ENCODE measurements at regions not wholly inside any gene's neighbourhood (a gene's known extent, or its start where the extent isn't known, plus 50 kb on each side); places are given as distances from the start of the nearest gene placed in this dataset.

DNA sequence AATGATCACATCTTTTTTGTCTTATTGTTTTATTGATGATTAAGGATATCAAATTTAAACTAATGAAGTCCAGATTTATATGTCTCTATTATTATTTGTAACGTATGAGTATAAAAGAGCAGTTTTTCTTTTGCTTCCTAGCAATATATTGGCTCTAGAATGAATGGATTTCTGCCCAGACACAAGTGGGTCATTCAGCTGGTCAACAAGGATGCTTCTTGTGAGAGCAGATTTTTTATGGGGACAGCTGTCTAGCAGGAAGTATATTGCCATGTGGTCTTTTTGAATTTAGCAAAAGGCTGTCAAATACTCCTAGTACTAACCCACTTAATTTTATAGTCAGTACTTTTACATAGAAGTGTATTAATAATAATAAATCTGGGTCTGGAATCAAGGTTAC, 1071.1 kb upstream of the FLRT2 start:
- H3K4me3 ChIP-seq (ENCODE audit: severe bottlenecking), result no peak overlapping the region
- no peaks in the 10 kb centered on the region for H3K36me3 ChIP-seq (ENCODE audit: low read depth)
- no peaks in the 10 kb centered on the region for H3K9me3 ChIP-seq (ENCODE audit: severe bottlenecking)
- H3K4me1 ChIP-seq (ENCODE audit: insufficient read depth, poor library complexity, severe bottlenecking), result no peaks in the 10 kb centered on the region
- DNase-seq (ENCODE audit: low spot score) (no peak), ATAC-seq (ENCODE audit: low read depth) (no peak)
- no peak for TF ChIP-seq CTCF (IDR thresholded peaks at IDR 0.05; ENCODE audit: poor library complexity, severe bottlenecking)
- H3K27me3 ChIP-seq (ENCODE audit: insufficient read depth, poor library complexity, severe bottlenecking), result peaks cover 5% of the 10 kb centered on the region
- no peak overlapping the region for H3K27ac ChIP-seq (ENCODE audit: poor library complexity, severe bottlenecking)

GRCh38 chr14:84465880-84466279, 1064.1 kb upstream of the FLRT2 start:
- peaks cover 2% of the 10 kb centered on the region for H3K4me1 ChIP-seq (ENCODE audit: insufficient read depth, poor library complexity, severe bottlenecking)
- H3K27ac ChIP-seq (ENCODE audit: poor library complexity, severe bottlenecking), result no peak overlapping the region
- no peaks in the 10 kb centered on the region for H3K36me3 ChIP-seq (ENCODE audit: low read depth)
- no peaks in the 10 kb centered on the region for H3K27me3 ChIP-seq (ENCODE audit: insufficient read depth, poor library complexity, severe bottlenecking)
- H3K4me3 ChIP-seq (ENCODE audit: severe bottlenecking), result no peak overlapping the region
- no peaks in the 10 kb centered on the region for H3K9me3 ChIP-seq (ENCODE audit: severe bottlenecking)
- DNase-seq (ENCODE audit: low spot score), result no peak
- ATAC-seq (ENCODE audit: low read depth), result peak; percentile 82
- TF ChIP-seq CTCF (IDR thresholded peaks at IDR 0.05; ENCODE audit: poor library complexity, severe bottlenecking), result no peak

DNA sequence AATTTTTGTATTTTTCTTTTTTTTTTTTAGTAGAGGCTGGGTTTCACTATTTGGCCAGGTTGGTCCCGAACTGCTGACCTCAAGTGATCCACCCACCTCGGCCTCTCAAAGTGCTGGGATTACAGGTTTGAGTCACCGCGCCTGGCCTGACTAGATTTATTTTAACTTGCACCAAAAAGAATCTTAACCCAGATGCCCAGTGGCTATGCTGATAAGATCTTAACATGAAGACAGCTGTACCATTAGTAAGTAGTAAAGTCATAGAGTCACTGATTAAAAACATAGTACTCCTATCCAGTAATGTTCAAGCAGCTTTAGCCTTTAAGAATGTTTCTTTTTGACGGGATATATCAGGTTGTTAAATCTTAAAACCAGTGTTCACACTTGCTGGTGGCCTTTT, 1061.8 kb upstream of the FLRT2 start:
- no peak overlapping the region for H3K4me3 ChIP-seq (ENCODE audit: severe bottlenecking)
- H3K27ac ChIP-seq (ENCODE audit: poor library complexity, severe bottlenecking), result no peak overlapping the region
- H3K9me3 ChIP-seq (ENCODE audit: severe bottlenecking), result no peaks in the 10 kb centered on the region
- H3K36me3 ChIP-seq (ENCODE audit: low read depth), result no peaks in the 10 kb centered on the region
- DNase-seq (ENCODE audit: low spot score) (no peak), ATAC-seq (ENCODE audit: low read depth) (peak; percentile 33; the same call in 1 of the 3 replicates)
- H3K4me1 ChIP-seq (ENCODE audit: insufficient read depth, poor library complexity, severe bottlenecking), result peaks cover 2% of the 10 kb centered on the region
- TF ChIP-seq CTCF (IDR thresholded peaks at IDR 0.05; ENCODE audit: poor library complexity, severe bottlenecking), result no peak
- H3K27me3 ChIP-seq (ENCODE audit: insufficient read depth, poor library complexity, severe bottlenecking), result no peaks in the 10 kb centered on the region

GRCh38 chr14:84477996-84478395, 1051.9 kb upstream of the FLRT2 start:
- Histone ChIP-seq H3K27me3 (ENCODE audit: insufficient read depth, poor library complexity, severe bottlenecking) (no peaks in the 10 kb centered on the region), H3K4me1 (ENCODE audit: insufficient read depth, poor library complexity, severe bottlenecking) (peaks cover 14% of the 10 kb centered on the region), H3K27ac (ENCODE audit: poor library complexity, severe bottlenecking) (no peak overlapping the region), H3K9me3 (ENCODE audit: severe bottlenecking) (no peaks in the 10 kb centered on the region), H3K4me3 (ENCODE audit: severe bottlenecking) (no peak overlapping the region), H3K36me3 (ENCODE audit: low read depth) (no peaks in the 10 kb centered on the region)
- DNase-seq (ENCODE audit: low spot score) (no peak), ATAC-seq (ENCODE audit: low read depth) (no peak)
- TF ChIP-seq CTCF (IDR thresholded peaks at IDR 0.05; ENCODE audit: poor library complexity, severe bottlenecking), result no peak

GRCh38 chr14:84482256-84483071, 1047.5 kb upstream of the FLRT2 start:
- ATAC-seq (ENCODE audit: low read depth), result peak; percentile 99
- no peak for TF ChIP-seq CTCF (IDR thresholded peaks at IDR 0.05; ENCODE audit: poor library complexity, severe bottlenecking)
- peak overlapping the region; percentile 51 for H3K27ac ChIP-seq (ENCODE audit: poor library complexity, severe bottlenecking)

More at GRCh38 chr14:84482256-84483071, 1047.5 kb upstream of the FLRT2 start:
- no peak for DNase-seq (ENCODE audit: low spot score)
- Histone ChIP-seq H3K9me3 (ENCODE audit: severe bottlenecking) (no peaks in the 10 kb centered on the region), H3K4me3 (ENCODE audit: severe bottlenecking) (no peak overlapping the region), H3K27me3 (ENCODE audit: insufficient read depth, poor library complexity, severe bottlenecking) (no peaks in the 10 kb centered on the region), H3K4me1 (ENCODE audit: insufficient read depth, poor library complexity, severe bottlenecking) (peaks cover 29% of the 10 kb centered on the region), H3K36me3 (ENCODE audit: low read depth) (no peaks in the 10 kb centered on the region)

Measured in RWPE2 (cell line).